C4-2B (cell line): ENCODE measurements at regions not wholly inside any gene's neighbourhood (a gene's known extent, or its start where the extent isn't known, plus 50 kb on each side); places are given as distances from the start of the nearest gene placed in this dataset.

ENCODE experiments used
- CTCF ChIP-seq: fragments of 450-650 bp; conservative IDR thresholded peaks from 2 replicates; pipeline ENCODE4 v1.5.1; 2017; ENCODE audit warnings: mild to moderate bottlenecking
- ZFX ChIP-seq: fragments of 450-650 bp; IDR thresholded peaks from 2 replicates; pipeline ENCODE4 v1.6.1; 2017

GRCh38 chr15:70273808-70274207 is 176.1 kb upstream of the TLE3 start:
- TF ChIP-seq CTCF (no peak), ZFX (no peak)
